GM12892 (cell line): ENCODE measurements at regions not wholly inside any gene's neighbourhood (a gene's known extent, or its start where the extent isn't known, plus 50 kb on each side); places are given as distances from the start of the nearest gene placed in this dataset.

Source experiments
- POLR2A ChIP-seq: IDR thresholded peaks from 2 replicates; pipeline ENCODE4 v1.6.1; 2011; ENCODE audit warnings: low read depth, low read length, control low read depth
- POLR2AphosphoS5 ChIP-seq: IDR thresholded peaks from 2 replicates; pipeline ENCODE4 v1.6.1; 2011; ENCODE audit warnings: low read depth, low read length, control low read depth
- TAF1 ChIP-seq: IDR thresholded peaks from 2 replicates; pipeline ENCODE4 v1.6.1; 2011; ENCODE audit warnings: low read depth, mild to moderate bottlenecking, control low read depth, low read length, borderline replicate concordance

GRCh38 chr4:104859601-104860237 lies 287.0 kb upstream of the TET2 start:
- TF ChIP-seq POLR2A (no peak), TAF1 (no peak), POLR2AphosphoS5 (no peak)
